K562 (cell line): ENCODE measurements at regions not wholly inside any gene's neighbourhood (a gene's known extent, or its start where the extent isn't known, plus 50 kb on each side); places are given as distances from the start of the nearest gene placed in this dataset.

Experiments
- ATAC-seq: fragments of 200-7000 bp; cut with Tn5 transposase; 3 replicates; pipeline ENCODE4 v1.9.1; 2020; ENCODE audit warnings: moderate library complexity
- BruUV-seq: library from RNA; stranded (reverse); fragments of 400-500 nt; replicated peaks from 2 replicates; lab custom pipeline; 2021; lab: Mats Ljungman, UMichigan
- CTCF ChIA-PET: fragments of 300-600 bp; formaldehyde crosslinking; extraction: SDS; loops from one replicate; lab custom pipeline; 2021; ENCODE audit warnings: low intra/inter-chr PET ratio; lab: Yijun Ruan, JAX
- POLR2A ChIA-PET: fragments of 300-600, 350-650 bp; sonication (Branson Sonifier 250); formaldehyde crosslinking; extraction: SDS; loops from one replicate; lab custom pipeline; 2021; ENCODE audit warnings: antibody characterized with exemption, inconsistent platforms; lab: Yijun Ruan, JAX
- DNase-seq, 4 experiments: peaks; one replicate each; pipeline versions ENCODE4 v3.0.0 to v3.0.0-alpha.2; 2011 to 2018; ENCODE audit warnings: low spot score in 3 of 4, mixed read lengths in 3 of 4; ENCODE audit errors: extremely low read depth in 1 of 4
- FAIRE-seq: peaks from 2 replicates; lab custom pipeline; 2011; peaks lifted over from hg19 to GRCh38; lab: Jason Lieb, UNC
- H2AFZ ChIP-seq: 2 replicates; pipeline ENCODE4 v1.6.0; 2011; ENCODE audit warnings: low read depth, low read length, control low read depth, inconsistent platforms
- H3K27ac ChIP-seq: fragments of 200-600 bp; 3 replicates; pipeline ENCODE4 v1.8.0; 2011; ENCODE audit warnings: low read depth, mild to moderate bottlenecking, control low read depth, inconsistent platforms, low read length, moderate library complexity, mixed read lengths; ENCODE audit errors: extremely low read depth
- H3K27me3 ChIP-seq, 2 experiments: fragments of 300-600 bp in 1 of 2; 2 replicates in 1 of 2; 3 replicates in 1 of 2; pipeline versions ENCODE4 v1.6.0 to v1.8.0; 2011; ENCODE audit warnings: inconsistent platforms in 2 of 2, low read length in 2 of 2, mild to moderate bottlenecking in 1 of 2, mixed read lengths in 1 of 2, moderate library complexity in 1 of 2; ENCODE audit not compliant: control insufficient read depth in 2 of 2, insufficient read depth in 2 of 2
- H3K36me3 ChIP-seq: fragments of 300-600 bp; 3 replicates; pipeline ENCODE4 v1.8.0; 2011; ENCODE audit warnings: mild to moderate bottlenecking, low read length, inconsistent platforms; ENCODE audit not compliant: control insufficient read depth, insufficient read depth
- H3K4me1 ChIP-seq, 2 experiments: fragments of 200-600 bp in 1 of 2; replicated peaks in 1 of 2; 2 replicates in 1 of 2; 3 replicates in 1 of 2; pipeline versions ENCODE4 v1.5.1 to v1.8.0; 2011; ENCODE audit warnings: inconsistent platforms in 2 of 2, low read length in 2 of 2, mild to moderate bottlenecking in 1 of 2, mixed read lengths in 1 of 2, moderate library complexity in 1 of 2; ENCODE audit not compliant: control insufficient read depth in 2 of 2, insufficient read depth in 2 of 2
- H3K4me2 ChIP-seq: 2 replicates; pipeline ENCODE4 v1.6.1; 2011; ENCODE audit warnings: low read length, control low read depth, inconsistent platforms, mixed read lengths; ENCODE audit not compliant: insufficient read depth
- H3K4me3 ChIP-seq: fragments of 200-600 bp; sonication (generic), shearing (Covaris generic); 2 replicates; pipeline ENCODE4 v1.5.1; 2016; ENCODE audit warnings: control low read depth, inconsistent platforms
- H3K79me2 ChIP-seq: fragments of 200-600 bp; 3 replicates; pipeline ENCODE4 v1.8.0; 2011; ENCODE audit warnings: low read length, inconsistent platforms; ENCODE audit not compliant: control insufficient read depth, insufficient read depth
- H3K9ac ChIP-seq, 2 experiments: 2 replicates each; pipeline versions ENCODE4 v1.6.0 to v1.6.1; 2011; ENCODE audit warnings: low read depth in 2 of 2, low read length in 2 of 2, control low read depth in 1 of 2, inconsistent platforms in 1 of 2, mild to moderate bottlenecking in 1 of 2, mixed read lengths in 1 of 2; ENCODE audit not compliant: insufficient read depth in 1 of 2
- H3K9me1 ChIP-seq: one replicate; pipeline ENCODE4 v1.6.0; 2011; ENCODE audit warnings: inconsistent platforms, mild to moderate bottlenecking, low read length, moderate library complexity; ENCODE audit not compliant: control insufficient read depth, insufficient read depth
- H3K9me3 ChIP-seq: replicated peaks from 2 replicates; pipeline ENCODE4 v1.5.1; 2011; ENCODE audit warnings: low read depth, low read length, inconsistent platforms; ENCODE audit not compliant: control insufficient read depth, insufficient read depth
- H4K20me1 ChIP-seq: replicated peaks from 2 replicates; pipeline ENCODE4 v1.6.1; 2011; ENCODE audit warnings: low read length, inconsistent platforms, mixed read lengths; ENCODE audit not compliant: control insufficient read depth, insufficient read depth
- CREM ChIP-seq: IDR thresholded peaks from 2 replicates; pipeline ENCODE4 v1.6.1; 2014; ENCODE audit warnings: antibody characterized with exemption, low read depth
- FOXA3 ChIP-seq, 2 experiments: fragments of 450-650 bp in 1 of 2; sonication (generic) in 1 of 2; formaldehyde crosslinking; IDR thresholded peaks in 1 of 2; conservative IDR thresholded peaks in 1 of 2; 2 replicates each; pipeline versions ENCODE4 v1.4.0 to v1.8.0; 2020 to 2022; ENCODE audit warnings: mild to moderate bottlenecking in 2 of 2, missing genetic modification reagents in 1 of 2
- GTF2B ChIP-seq: IDR thresholded peaks from 2 replicates; pipeline ENCODE4 v1.6.1; 2011; ENCODE audit not compliant: insufficient read length; ENCODE audit errors: extremely low read depth
- HNRNPL ChIP-seq: fragments of 200-400 bp; formaldehyde crosslinking; IDR thresholded peaks from 2 replicates; pipeline ENCODE4 v1.6.1; 2017; ENCODE audit warnings: low read depth, mild to moderate bottlenecking, low read length
- ILK ChIP-seq: fragments of 450-650 bp; IDR thresholded peaks from 2 replicates; pipeline ENCODE4 v1.6.1; 2016; ENCODE audit warnings: missing genetic modification characterization, low read depth, mild to moderate bottlenecking, missing compliant biosample characterization, moderate library complexity, borderline replicate concordance
- IRF2 ChIP-seq: sonication (generic); formaldehyde crosslinking; IDR thresholded peaks from 2 replicates; pipeline ENCODE4 v1.8.1; 2022; ENCODE audit warnings: mild to moderate bottlenecking, missing genetic modification reagents
- MAZ ChIP-seq, 2 experiments: fragments of 450-650 bp in 1 of 2; sonication (generic) in 1 of 2; formaldehyde crosslinking; IDR thresholded peaks in 1 of 2; conservative IDR thresholded peaks in 1 of 2; 2 replicates each; pipeline versions ENCODE4 v1.4.0 to v1.5.0; 2020; ENCODE audit warnings: mild to moderate bottlenecking in 1 of 2, missing genetic modification reagents in 1 of 2
- MTA1 ChIP-seq: fragments of 450-650 bp; IDR thresholded peaks from 2 replicates; pipeline ENCODE4 v1.6.1; 2017; ENCODE audit warnings: borderline replicate concordance
- POLR3A ChIP-seq: IDR thresholded peaks from 2 replicates; pipeline ENCODE4 v1.6.1; 2011; ENCODE audit warnings: borderline replicate concordance, mild to moderate bottlenecking, moderate library complexity; ENCODE audit not compliant: insufficient read length, insufficient read depth; ENCODE audit errors: extremely low read depth
- RFX7 ChIP-seq: fragments of 250-450 bp; sonication (Bioruptor Pico); IDR thresholded peaks from 2 replicates; pipeline ENCODE4 v1.5.1; 2021; ENCODE audit warnings: mild to moderate bottlenecking
- SMARCA5 ChIP-seq: fragments of 450-650 bp; IDR thresholded peaks from 2 replicates; pipeline ENCODE4 v1.6.1; 2016
- SPI1 ChIP-seq: IDR thresholded peaks from 2 replicates; pipeline ENCODE4 v1.6.1; 2011; ENCODE audit warnings: low read depth, low read length, control low read depth, borderline replicate concordance
- TFE3 ChIP-seq: fragments of 450-650 bp; formaldehyde crosslinking; IDR thresholded peaks from 2 replicates; pipeline ENCODE4 v1.4.0; 2020; ENCODE audit warnings: mild to moderate bottlenecking, mixed read lengths
- U2AF1 ChIP-seq: fragments of 200-400 bp; formaldehyde crosslinking; optimal IDR thresholded peaks from 2 replicates; pipeline ENCODE3; 2017; ENCODE audit warnings: mild to moderate bottlenecking, low read depth, low read length, moderate library complexity
- ZBTB43 ChIP-seq: sonication (generic); formaldehyde crosslinking; IDR thresholded peaks from 2 replicates; pipeline ENCODE4 v1.8.0; 2023; ENCODE audit warnings: mild to moderate bottlenecking, missing genetic modification reagents
- ZBTB7A ChIP-seq: IDR thresholded peaks from 2 replicates; pipeline ENCODE4 v1.6.1; 2011; ENCODE audit warnings: low read depth, mild to moderate bottlenecking, low read length, moderate library complexity, borderline replicate concordance; ENCODE audit not compliant: control insufficient read depth
- ZKSCAN8 ChIP-seq: fragments of 200-800 bp; sonication (Bioruptor generic); IDR thresholded peaks from 2 replicates; pipeline ENCODE4 v1.6.1; 2016; ENCODE audit warnings: missing genetic modification characterization, missing compliant biosample characterization
- ZNF740 ChIP-seq, 3 experiments: fragments of 200-800 bp in 1 of 3; sonication (Bioruptor generic) in 1 of 3; sonication (generic) in 1 of 3; formaldehyde crosslinking in 1 of 3; IDR thresholded peaks; 2 replicates each; pipeline versions ENCODE4 v1.6.1 to v1.8.0; 2016 to 2022; ENCODE audit warnings: mild to moderate bottlenecking in 2 of 3, missing compliant biosample characterization in 2 of 3, missing genetic modification characterization in 2 of 3, missing genetic modification reagents in 1 of 3
- ZNF764 ChIP-seq: fragments of 250-450 bp; sonication (Bioruptor Pico); IDR thresholded peaks from 2 replicates; pipeline ENCODE4 v1.4.0; 2020; ENCODE audit warnings: low read depth, mild to moderate bottlenecking, moderate library complexity
- WGBS: fragments of 100-300 bp; shearing (Covaris generic); methylation state at CpG from one replicate; pipeline ENCODE4 v1.1.6; 2016; ENCODE audit warnings: low coverage, mixed read lengths; ENCODE audit not compliant: insufficient coverage; ENCODE audit errors: missing lambda C conversion rate; 5-methylcytosine and 5-hydroxymethylcytosine counted together
- in situ Hi-C: fragments of 300-500 bp; cut with MboI; formaldehyde crosslinking; loops from 4 replicates; pipeline ENCODE4 v1.15.0; 2018; ENCODE audit warnings: inconsistent platforms, mixed read lengths
- intact Hi-C: fragments of 100-400 bp; cut with micrococcal nuclease; formaldehyde crosslinking; loops from 2 replicates; pipeline ENCODE4 v1.14.2; 2022

DNA sequence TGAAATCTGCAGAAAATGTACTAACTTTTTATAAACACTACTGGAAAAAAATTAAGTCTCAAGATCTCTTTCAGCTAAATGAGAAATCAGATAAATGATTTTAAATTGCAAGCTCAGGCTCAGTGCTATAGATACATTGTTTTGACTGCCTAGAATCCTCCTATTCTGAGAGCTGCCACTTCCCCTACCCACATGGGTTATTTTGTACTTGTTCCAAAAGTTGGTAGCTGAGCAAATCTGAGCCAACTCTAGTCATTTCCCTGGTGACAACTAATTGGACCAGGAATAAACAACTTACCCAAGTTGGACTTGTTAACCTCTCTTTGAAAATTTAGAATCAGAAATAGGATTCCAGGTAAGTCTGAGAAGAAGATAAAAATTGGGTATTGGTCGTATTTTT lies 202.1 kb downstream of the MBL2 start:
- no peaks in the 10 kb centered on the region for H4K20me1 ChIP-seq
- CTCF ChIA-PET = no interaction called here
- H3K9ac ChIP-seq = no peak overlapping the region
- no peak overlapping the region for H3K27ac ChIP-seq
- no peaks in the 10 kb centered on the region for H3K4me1 ChIP-seq
- in situ Hi-C loops (no loop called here), intact Hi-C loops (no loop called here)
- H3K9me1 ChIP-seq = no peaks in the 10 kb centered on the region
- no peaks in the 10 kb centered on the region for H3K27me3 ChIP-seq
- POLR2A ChIA-PET = no interaction called here
- no peaks in the 10 kb centered on the region for H3K79me2 ChIP-seq
- WGBS = 0% methylated on average over 1 of the region's 1 CpG
- no peaks in the 10 kb centered on the region; the same call in 1 of the 2 replicates for H3K9me3 ChIP-seq
- no peak overlapping the region for H3K4me2 ChIP-seq
- no peak overlapping the region for H3K4me3 ChIP-seq
- H3K36me3 ChIP-seq = no peaks in the 10 kb centered on the region
- no TSS peak for BruUV-seq
- H2AFZ ChIP-seq = no peak overlapping the region
- DNase-seq = no peak
- no peak for FAIRE-seq
- no peak for ATAC-seq
- TF ChIP-seq ZBTB7A = no peak
- no peak for TF ChIP-seq IRF2
- TF ChIP-seq CREM = no peak
- no peak for TF ChIP-seq POLR3A
- no peak for TF ChIP-seq SMARCA5
- TF ChIP-seq TFE3 (CRISPR knock-in tag) = no peak
- no peak for TF ChIP-seq SPI1
- no peak for TF ChIP-seq RFX7 (CRISPR knock-in tag)
- no peak for TF ChIP-seq ZKSCAN8 (CRISPR knock-in tag)
- TF ChIP-seq HNRNPL = no peak
- no peak for TF ChIP-seq ILK
- no peak for TF ChIP-seq ZBTB43 (CRISPR knock-in tag)
- TF ChIP-seq ZNF764 (CRISPR knock-in tag) = no peak
- TF ChIP-seq MAZ (CRISPR knock-in tag; conservative IDR thresholded peaks at IDR 0.05 in 1 of 2, IDR thresholded peaks at IDR 0.05 in 1 of 2) = no peak
- no peak for TF ChIP-seq U2AF1
- no peak for TF ChIP-seq ZNF740 (CRISPR knock-in tag; IDR thresholded peaks at IDR 0.05)
- TF ChIP-seq ZNF740 (tag; IDR thresholded peaks at IDR 0.05) = no peak
- no peak for TF ChIP-seq MTA1
- TF ChIP-seq GTF2B = no peak
- TF ChIP-seq FOXA3 (CRISPR knock-in tag; conservative IDR thresholded peaks at IDR 0.05 in 1 of 2, IDR thresholded peaks at IDR 0.05 in 1 of 2) = no peak
